NCI-H1436 treated with DMSO at 0.1 percent for 48 hours (cell line): ENCODE measurements at regions not wholly inside any gene's neighbourhood (a gene's known extent, or its start where the extent isn't known, plus 50 kb on each side); places are given as distances from the start of the nearest gene placed in this dataset.

Experiments used
- DNase-seq: peaks from one replicate; lab custom pipeline; 2025; lab: John Stamatoyannopoulos, UW

DNA sequence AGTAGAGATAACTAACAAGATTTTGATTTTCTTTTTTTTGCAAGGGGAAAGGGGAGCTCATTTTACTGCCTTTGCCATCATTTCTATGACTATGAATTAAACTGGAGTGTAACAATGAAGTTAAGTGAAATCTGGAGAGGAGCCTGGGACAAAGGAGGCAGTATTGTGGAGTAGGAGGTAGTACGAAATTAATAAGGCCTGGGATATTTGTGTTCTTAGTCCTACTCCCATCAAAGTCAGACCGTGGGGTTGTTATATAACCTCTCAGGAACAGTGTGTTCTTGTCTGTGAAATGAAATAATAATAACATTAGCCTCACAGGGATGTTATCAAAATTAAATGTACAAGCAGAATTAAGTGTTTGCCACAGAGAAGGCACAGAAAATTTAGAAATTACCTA, 204.3 kb upstream of the EMCN start:
- no peak for DNase-seq

GRCh38 chr4:100721490-100721889, 203.7 kb upstream of the EMCN start:
- peak; percentile 48 for DNase-seq

DNA sequence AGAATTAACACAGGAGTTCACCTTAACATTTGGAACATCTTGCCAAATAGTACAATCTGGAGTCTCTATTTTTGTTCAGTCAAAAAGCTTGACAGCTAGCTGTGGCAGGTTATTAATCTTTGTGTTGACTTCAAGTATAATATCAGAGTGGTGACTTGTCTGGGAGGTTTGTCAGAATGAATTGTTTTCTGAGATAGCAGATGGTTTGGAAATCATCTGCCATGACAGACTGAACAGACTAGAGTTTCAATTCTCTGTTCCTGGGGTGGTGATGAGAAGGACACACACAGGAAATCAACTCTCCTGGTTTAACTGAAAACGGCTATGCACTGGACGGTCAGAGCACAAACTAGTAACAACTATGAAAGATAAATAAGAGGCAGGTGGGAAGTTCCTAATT, 203.3 kb upstream of the EMCN start:
- no peak for DNase-seq

DNA sequence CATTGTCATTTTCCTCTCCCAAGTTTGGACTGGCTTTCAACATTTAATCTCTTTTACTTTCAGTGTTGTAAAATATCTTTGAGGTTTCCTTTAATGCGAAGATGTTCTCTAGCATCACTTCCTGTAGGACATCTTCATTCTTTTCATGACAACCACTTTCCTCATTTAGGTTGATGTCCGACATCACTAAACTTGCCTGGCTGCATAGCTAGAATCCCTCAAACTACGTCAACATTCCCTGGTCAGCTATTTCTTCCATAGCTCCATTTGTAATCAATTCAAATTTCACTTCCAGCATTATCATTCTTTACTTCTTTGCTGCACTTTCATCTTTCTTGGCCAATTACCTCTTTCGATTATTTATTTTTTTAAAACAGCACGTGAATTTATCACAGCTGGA, 198.6 kb upstream of the EMCN start:
- DNase-seq = no peak

- DNase-seq = no peak
Measured at GRCh38 chr4:100708776-100709175, 191.0 kb upstream of the EMCN start.

DNA sequence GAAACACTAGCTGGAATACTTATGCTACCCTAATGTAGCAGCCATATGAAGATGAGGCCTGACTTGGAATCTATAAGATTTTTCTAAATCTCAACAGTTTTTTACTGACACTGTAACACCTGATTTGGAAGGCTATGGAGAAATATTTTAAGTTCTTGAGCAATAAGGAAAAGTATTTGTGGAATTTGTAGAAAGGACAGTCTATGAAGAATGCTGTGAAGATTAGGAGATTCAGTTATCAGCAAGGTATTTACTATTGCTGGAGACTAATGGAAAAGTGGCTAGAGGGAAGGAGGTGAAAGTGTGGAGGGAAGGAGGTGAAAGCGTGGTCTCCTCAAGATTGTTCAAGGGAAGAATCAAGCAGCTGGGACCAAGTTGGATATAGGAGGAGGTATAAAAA, 190.0 kb upstream of the EMCN start:
- no peak for DNase-seq

GRCh38 chr4:100696531-100696930, 178.7 kb upstream of the EMCN start:
- no peak for DNase-seq

DNA sequence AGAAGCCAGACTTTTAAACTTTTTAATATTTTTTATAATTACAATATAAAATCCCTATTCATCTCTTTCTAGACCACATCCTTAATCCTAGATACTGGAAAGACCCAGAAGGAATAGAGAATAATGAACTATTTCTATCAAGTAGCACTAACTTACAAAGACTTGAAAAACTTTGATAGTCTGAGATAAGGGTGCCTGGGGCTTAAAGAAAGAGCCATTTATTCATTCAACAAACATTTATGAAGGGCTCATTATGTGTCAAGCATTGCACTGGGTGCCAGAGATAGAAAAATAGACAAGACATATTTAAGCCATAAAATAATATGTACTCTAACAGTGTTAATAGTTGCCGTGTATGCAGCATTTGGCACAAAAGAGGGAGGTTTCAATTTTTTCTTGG, 178.0 kb upstream of the EMCN start:
- no peak for DNase-seq

DNA sequence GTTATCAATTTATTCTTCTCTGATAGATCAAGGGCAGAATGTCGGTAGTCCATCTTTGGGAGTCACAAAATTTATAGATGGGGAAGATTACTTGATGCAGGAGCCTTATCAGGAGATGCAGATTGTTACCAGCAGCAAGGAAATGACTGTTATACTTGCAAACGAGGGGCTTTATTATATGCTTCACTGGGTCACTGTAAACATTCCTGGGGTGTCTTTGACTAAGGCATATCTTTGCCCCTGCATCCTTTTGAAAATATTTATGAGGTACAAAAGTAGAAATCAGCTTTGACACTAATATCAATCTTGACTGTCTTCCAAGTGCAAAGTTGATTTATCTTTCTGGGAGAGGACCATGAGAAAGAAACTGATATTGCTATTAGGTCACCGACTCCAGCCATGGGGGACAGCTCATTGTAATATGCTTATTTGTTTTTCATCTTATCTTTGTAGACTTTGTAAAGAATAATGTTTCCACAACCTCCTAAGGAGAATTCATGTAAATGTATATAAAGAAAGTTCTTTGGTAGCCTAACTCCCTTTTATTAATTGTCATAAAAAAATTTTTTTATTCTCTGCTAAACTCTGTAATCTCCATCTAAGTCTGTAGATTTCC, 177.3 kb upstream of the EMCN start:
- DNase-seq = no peak

DNA sequence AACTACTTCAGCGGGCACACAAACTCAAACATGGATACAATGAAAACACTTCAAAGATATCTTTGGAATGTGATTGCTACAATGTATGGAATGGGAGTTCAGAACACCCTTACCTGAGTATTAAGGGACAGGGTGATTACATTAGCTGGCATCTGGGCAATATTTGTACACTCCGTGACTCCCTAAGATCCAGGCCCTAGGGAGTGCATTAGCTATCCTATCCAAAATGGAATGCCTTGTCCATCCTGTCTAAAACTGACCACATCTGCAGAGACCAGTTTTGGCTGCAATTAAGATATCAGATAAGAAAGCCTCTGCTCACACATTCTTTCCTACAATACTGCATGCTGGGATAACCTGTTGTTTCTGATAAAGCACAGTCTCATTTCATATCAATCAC, 176.6 kb upstream of the EMCN start:
- no peak for DNase-seq

DNA sequence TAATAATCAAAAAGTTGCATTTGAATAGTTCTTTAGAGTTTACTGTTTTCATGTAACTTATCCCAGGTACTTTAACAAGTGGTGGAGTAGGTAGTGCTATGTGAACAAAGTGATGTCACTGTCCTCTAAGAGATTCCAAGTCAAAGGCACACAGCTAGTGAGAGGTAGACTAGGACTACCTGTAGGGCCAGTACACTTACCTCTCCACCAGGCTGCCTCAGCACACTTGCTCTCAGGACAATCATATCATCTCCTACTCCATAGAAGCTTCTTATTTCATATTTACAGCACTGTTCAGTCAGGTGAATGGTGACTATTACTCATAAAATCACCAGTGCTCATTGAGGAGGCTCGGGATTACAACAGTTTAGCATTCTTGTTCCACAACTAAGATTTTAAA, 173.0 kb upstream of the EMCN start:
- DNase-seq = no peak

- DNase-seq = no peak
Measured at GRCh38 chr4:100688368-100688767, 170.5 kb upstream of the EMCN start.

DNA sequence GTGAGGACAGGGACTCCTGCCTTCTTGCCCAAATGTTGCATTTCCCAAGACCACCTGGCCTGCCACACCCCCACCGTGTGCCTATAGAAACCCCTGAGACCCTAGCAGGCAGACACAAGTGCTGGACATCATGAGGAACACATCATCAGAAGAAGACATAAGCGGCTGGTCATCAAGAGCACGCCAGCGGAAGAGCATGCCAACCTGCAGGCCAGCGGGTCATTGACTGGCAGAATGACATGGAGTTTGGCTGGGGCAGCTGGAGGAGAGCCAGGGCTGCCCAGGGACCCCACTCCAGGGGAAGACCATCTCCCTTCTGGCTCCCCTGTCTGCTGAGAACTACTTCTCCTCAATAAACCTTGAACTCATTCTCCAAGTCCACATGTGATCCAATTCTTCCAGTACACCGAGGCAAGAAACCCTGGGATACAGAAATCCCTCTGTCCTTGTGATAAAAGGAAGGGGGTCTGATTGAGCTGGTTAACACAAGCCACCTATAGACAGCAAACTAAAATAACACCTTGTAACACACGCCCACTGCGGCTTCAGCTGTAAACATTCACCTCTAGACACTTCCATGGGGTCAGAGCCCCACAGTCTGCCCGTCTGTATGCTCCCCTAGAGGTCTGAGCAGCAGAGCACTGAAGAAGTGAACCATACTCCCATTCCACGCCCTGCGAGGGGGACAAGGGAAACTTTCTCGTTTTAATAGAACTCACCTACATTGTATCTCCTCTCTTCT, 164.8 kb upstream of the EMCN start:
- DNase-seq = no peak

GRCh38 chr4:100681289-100681688, 163.5 kb upstream of the EMCN start:
- no peak for DNase-seq

DNA sequence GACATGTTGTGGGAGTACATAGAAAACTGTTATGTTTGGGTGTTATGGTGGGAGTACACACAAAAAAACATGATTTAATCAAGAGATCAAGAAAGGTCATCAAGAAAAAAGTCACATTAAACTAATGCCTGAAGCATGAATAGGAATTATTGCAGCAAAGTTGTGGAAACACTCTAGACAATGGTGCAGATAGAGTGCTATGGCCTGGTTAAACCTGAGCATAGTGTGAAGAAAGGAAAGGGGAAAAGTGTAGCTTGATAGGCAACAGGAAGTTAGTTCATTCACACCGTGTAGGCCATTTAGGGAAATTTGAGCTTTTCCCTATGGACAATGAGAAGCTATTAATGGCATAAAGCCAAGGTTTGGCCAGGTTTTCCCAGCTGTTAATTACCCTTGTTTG, 162.1 kb upstream of the EMCN start:
- DNase-seq = no peak

GRCh38 chr4:100674976-100675375, 157.2 kb upstream of the EMCN start:
- DNase-seq = no peak

DNA sequence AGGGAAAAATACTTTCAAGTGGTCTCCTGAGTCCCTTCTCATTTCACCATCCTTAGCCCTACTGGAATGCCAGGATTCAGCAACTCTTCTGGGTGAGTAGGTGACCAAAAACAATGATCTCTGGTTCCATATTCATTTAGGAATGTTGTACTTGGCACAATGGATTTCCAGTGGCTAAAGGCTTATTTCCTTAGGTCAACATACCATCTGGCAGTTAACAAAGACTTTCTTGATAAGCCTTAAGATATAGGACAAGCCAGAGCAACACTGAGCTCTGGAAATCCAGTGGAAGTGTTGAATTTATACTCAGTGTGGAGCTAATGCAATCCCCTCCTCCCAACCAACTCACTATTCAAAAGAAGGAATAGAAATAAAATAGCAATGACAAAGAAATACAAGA, 139.4 kb upstream of the EMCN start:
- DNase-seq = no peak

DNA sequence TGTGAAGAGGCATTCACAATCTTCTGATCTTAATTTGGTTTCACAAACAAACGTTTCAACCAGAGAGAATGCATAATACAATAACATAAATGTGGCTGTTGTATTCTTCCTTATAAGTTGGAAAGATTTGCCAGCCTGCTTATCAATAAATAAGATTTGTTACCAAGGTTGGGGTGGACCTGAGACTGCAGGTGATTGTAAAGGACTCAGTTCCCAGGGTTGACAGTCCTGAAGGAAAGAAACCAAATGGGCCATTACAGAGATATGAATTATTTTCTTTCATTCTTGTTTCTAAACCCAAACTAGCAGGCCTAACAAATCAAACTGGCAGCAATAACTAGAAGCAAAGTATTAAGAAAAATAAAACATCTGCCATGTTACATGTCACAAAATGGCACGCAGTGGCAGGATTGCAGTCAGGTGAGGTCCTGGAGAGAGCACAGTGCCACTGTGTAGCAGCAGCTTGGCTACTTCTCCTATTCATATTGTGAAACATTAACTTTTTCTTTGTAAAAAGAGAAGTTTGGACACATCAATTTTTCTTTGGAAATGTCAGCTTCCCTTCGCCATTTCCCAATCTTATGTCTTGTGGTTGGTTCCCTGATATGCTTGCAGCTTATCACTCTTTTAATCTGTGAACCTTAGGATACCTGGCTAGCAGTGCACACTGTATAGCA, 133.8 kb upstream of the EMCN start:
- no peak for DNase-seq

DNA sequence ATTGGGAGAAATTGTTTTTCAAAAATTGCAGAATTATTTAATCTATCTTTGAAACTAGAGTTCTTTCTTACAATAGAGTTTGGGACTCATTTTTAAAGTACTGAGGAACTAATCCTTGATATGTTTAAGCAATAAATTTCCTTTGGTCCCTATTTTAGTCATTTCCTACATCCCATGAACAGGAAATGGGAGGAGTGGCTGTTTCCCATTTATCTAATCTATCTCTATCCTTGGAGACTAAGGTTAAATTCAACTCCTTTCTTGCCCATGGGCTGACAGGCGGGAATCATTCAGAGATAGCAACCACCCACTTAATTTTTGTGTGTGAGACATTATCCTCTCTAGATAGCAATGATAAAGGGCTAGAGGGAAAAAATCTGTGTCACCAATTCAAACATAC, 131.6 kb upstream of the EMCN start:
- DNase-seq = no peak

- DNase-seq = no peak
Measured at GRCh38 chr4:100644150-100644549, 126.3 kb upstream of the EMCN start.

GRCh38 chr4:100641336-100641735, 123.5 kb upstream of the EMCN start:
- no peak for DNase-seq

GRCh38 chr4:100635899-100636298, 118.1 kb upstream of the EMCN start:
- DNase-seq = no peak

GRCh38 chr4:100633269-100633668, 115.4 kb upstream of the EMCN start:
- no peak for DNase-seq

DNA sequence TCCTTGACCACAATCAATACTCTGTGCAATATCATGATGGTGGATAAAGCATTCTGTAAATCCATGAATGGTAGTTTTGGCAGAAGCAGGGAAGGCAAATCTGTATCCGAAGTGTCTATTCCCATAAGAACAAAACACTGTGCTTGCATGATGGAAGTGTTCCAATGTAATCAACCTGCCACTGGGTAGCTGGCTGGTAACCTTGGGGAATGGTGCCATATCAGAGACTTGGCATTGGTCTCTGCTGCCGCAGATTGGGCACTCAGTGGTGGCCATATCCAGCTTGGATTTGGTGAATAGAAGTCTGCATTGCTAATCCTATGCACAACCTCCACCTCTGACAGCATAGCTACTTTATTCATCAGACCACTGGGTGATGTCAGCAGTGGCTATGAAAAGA, 114.3 kb upstream of the EMCN start:
- DNase-seq = no peak
